ENCODE measurements at regions not wholly inside any gene's neighbourhood (a gene's known extent, or its start where the extent isn't known, plus 50 kb on each side); places are given as distances from the start of the nearest gene placed in this dataset.
"Not testable (repeated sequence)": the region's sequence is repeated elsewhere in the genome, so short reads cannot be mapped to it uniquely, and the experiment has no call there.

GRCh38 chr18:34370704-34371395 lies 146.1 kb upstream of the NOL4 start:
- in situ Hi-C loops (cut with MboI; ENCODE audit: low sequenced_read_pairs), result no loop called here
- Histone ChIP-seq H3K4me1 (no peaks in the 10 kb centered on the region), H3K4me3 (no peak overlapping the region), H3K27me3 (ENCODE audit: low read depth) (no peaks in the 10 kb centered on the region), H3K9me3 (no peaks in the 10 kb centered on the region), H3K36me3 (replicated peaks) (no peaks in the 10 kb centered on the region)
- no peak for DNase-seq (ENCODE audit: low spot score in 2 of 2)

- Histone ChIP-seq H3K9me3 (no peaks in the 10 kb centered on the region), H3K4me1 (no peaks in the 10 kb centered on the region), H3K4me3 (no peak overlapping the region), H3K27me3 (ENCODE audit: low read depth) (no peaks in the 10 kb centered on the region), H3K36me3 (replicated peaks) (no peaks in the 10 kb centered on the region)
- in situ Hi-C loops (cut with MboI; ENCODE audit: low sequenced_read_pairs), result no loop called here
- no peak for DNase-seq (ENCODE audit: low spot score in 2 of 2)
These were observed 155.6 kb upstream of the NOL4 start for GRCh38 chr18:34380326-34380725.

- Histone ChIP-seq H3K4me1 (no peaks in the 10 kb centered on the region), H3K4me3 (no peak overlapping the region), H3K36me3 (replicated peaks) (no peaks in the 10 kb centered on the region), H3K9me3 (no peaks in the 10 kb centered on the region; the same call in 1 of the 2 replicates), H3K27me3 (ENCODE audit: low read depth) (no peaks in the 10 kb centered on the region)
- no peak for DNase-seq (ENCODE audit: low spot score in 2 of 2)
- in situ Hi-C loops (cut with MboI; ENCODE audit: low sequenced_read_pairs), result no loop called here
These were observed 160.6 kb upstream of the NOL4 start for GRCh38 chr18:34385311-34385710.

GRCh38 chr18:34386803-34387202 lies 162.1 kb upstream of the NOL4 start:
- H3K36me3 ChIP-seq (replicated peaks), result no peaks in the 10 kb centered on the region
- H3K4me3 ChIP-seq, result no peak overlapping the region
- H3K27me3 ChIP-seq (ENCODE audit: low read depth), result no peaks in the 10 kb centered on the region
- no peak for DNase-seq (ENCODE audit: low spot score in 2 of 2)
- no peaks in the 10 kb centered on the region for H3K4me1 ChIP-seq
- no peaks in the 10 kb centered on the region; the same call in 1 of the 2 replicates for H3K9me3 ChIP-seq
- in situ Hi-C loops (cut with MboI; ENCODE audit: low sequenced_read_pairs), result no loop called here

- Histone ChIP-seq H3K4me1 (no peaks in the 10 kb centered on the region), H3K4me3 (no peak overlapping the region), H3K9me3 (no peaks in the 10 kb centered on the region), H3K27me3 (ENCODE audit: low read depth) (no peaks in the 10 kb centered on the region), H3K36me3 (replicated peaks) (no peaks in the 10 kb centered on the region)
- in situ Hi-C loops (cut with MboI; ENCODE audit: low sequenced_read_pairs), result no loop called here
- no peak for DNase-seq (ENCODE audit: low spot score in 2 of 2)
These were observed 172.7 kb upstream of the NOL4 start for GRCh38 chr18:34397286-34397896.

- DNase-seq (ENCODE audit: low spot score in 2 of 2), result no peak
- H3K27me3 ChIP-seq (ENCODE audit: low read depth), result no peaks in the 10 kb centered on the region
- in situ Hi-C loops (cut with MboI; ENCODE audit: low sequenced_read_pairs), result no loop called here
These were observed 175.2 kb upstream of the NOL4 start for GRCh38 chr18:34399892-34400291.

GRCh38 chr18:34400834-34401233 lies 176.1 kb upstream of the NOL4 start:
- in situ Hi-C loops (cut with MboI; ENCODE audit: low sequenced_read_pairs), result no loop called here
- Histone ChIP-seq H3K9me3 (no peaks in the 10 kb centered on the region), H3K4me3 (no peak overlapping the region), H3K4me1 (no peaks in the 10 kb centered on the region), H3K27me3 (ENCODE audit: low read depth) (no peaks in the 10 kb centered on the region), H3K36me3 (replicated peaks) (no peaks in the 10 kb centered on the region)
- no peak for DNase-seq (ENCODE audit: low spot score in 2 of 2)

More at GRCh38 chr18:34399892-34400291, 175.2 kb upstream of the NOL4 start:
- H3K4me3 ChIP-seq, result no peak overlapping the region
- H3K36me3 ChIP-seq (replicated peaks), result no peaks in the 10 kb centered on the region
- H3K4me1 ChIP-seq, result no peaks in the 10 kb centered on the region
- no peaks in the 10 kb centered on the region for H3K9me3 ChIP-seq

- in situ Hi-C loops (cut with MboI; ENCODE audit: low sequenced_read_pairs), result no loop called here
- Histone ChIP-seq H3K4me1 (no peaks in the 10 kb centered on the region), H3K9me3 (no peaks in the 10 kb centered on the region), H3K36me3 (replicated peaks) (no peaks in the 10 kb centered on the region), H3K4me3 (no peak overlapping the region), H3K27me3 (ENCODE audit: low read depth) (no peaks in the 10 kb centered on the region)
- DNase-seq (ENCODE audit: low spot score in 2 of 2), result no peak
These were observed 177.1 kb upstream of the NOL4 start for GRCh38 chr18:34401775-34402174.

- in situ Hi-C loops (cut with MboI; ENCODE audit: low sequenced_read_pairs); H3K27me3 ChIP-seq (ENCODE audit: low read depth); DNase-seq (ENCODE audit: low spot score in 2 of 2); H3K36me3 ChIP-seq (replicated peaks); H3K9me3 ChIP-seq; H3K4me1 ChIP-seq; H3K4me3 ChIP-seq: not testable (repeated sequence)
These were observed 182.8 kb upstream of the NOL4 start for GRCh38 chr18:34407471-34407870.

GRCh38 chr18:34411952-34412351 lies 187.2 kb upstream of the NOL4 start:
- H3K9me3 ChIP-seq, result no peaks in the 10 kb centered on the region
- no peaks in the 10 kb centered on the region for H3K4me1 ChIP-seq
- in situ Hi-C loops (cut with MboI; ENCODE audit: low sequenced_read_pairs), result no loop called here
- no peaks in the 10 kb centered on the region for H3K36me3 ChIP-seq (replicated peaks)
- no peaks in the 10 kb centered on the region for H3K27me3 ChIP-seq (ENCODE audit: low read depth)
- no peak overlapping the region for H3K4me3 ChIP-seq
- no peak for DNase-seq (ENCODE audit: low spot score in 2 of 2)

- no peaks in the 10 kb centered on the region for H3K9me3 ChIP-seq
- in situ Hi-C loops (cut with MboI; ENCODE audit: low sequenced_read_pairs), result no loop called here
These were observed 206.3 kb upstream of the NOL4 start for GRCh38 chr18:34431042-34431441.

GRCh38 chr18:34444622-34445021 lies 219.9 kb upstream of the NOL4 start:
- in situ Hi-C loops (cut with MboI; ENCODE audit: low sequenced_read_pairs), result no loop called here

More at GRCh38 chr18:34431042-34431441, 206.3 kb upstream of the NOL4 start:
- Histone ChIP-seq H3K4me3 (no peak overlapping the region), H3K36me3 (replicated peaks) (no peaks in the 10 kb centered on the region), H3K27me3 (ENCODE audit: low read depth) (no peaks in the 10 kb centered on the region), H3K4me1 (no peaks in the 10 kb centered on the region)
- no peak for DNase-seq (ENCODE audit: low spot score in 2 of 2)

GRCh38 chr18:34448662-34449061 lies 223.9 kb upstream of the NOL4 start:
- in situ Hi-C loops (cut with MboI; ENCODE audit: low sequenced_read_pairs), result no loop called here
- no peak for DNase-seq (ENCODE audit: low spot score in 2 of 2)
- no peaks in the 10 kb centered on the region for H3K36me3 ChIP-seq (replicated peaks)
- no peak overlapping the region for H3K4me3 ChIP-seq
- H3K4me1 ChIP-seq, result no peaks in the 10 kb centered on the region
- no peaks in the 10 kb centered on the region for H3K27me3 ChIP-seq (ENCODE audit: low read depth)
- H3K9me3 ChIP-seq, result no peaks in the 10 kb centered on the region

More at GRCh38 chr18:34444622-34445021, 219.9 kb upstream of the NOL4 start:
- no peaks in the 10 kb centered on the region for H3K27me3 ChIP-seq (ENCODE audit: low read depth)
- no peaks in the 10 kb centered on the region for H3K36me3 ChIP-seq (replicated peaks)
- H3K4me3 ChIP-seq, result no peak overlapping the region
- H3K4me1 ChIP-seq, result no peaks in the 10 kb centered on the region
- DNase-seq (ENCODE audit: low spot score in 2 of 2), result no peak
- no peaks in the 10 kb centered on the region for H3K9me3 ChIP-seq

- no peaks in the 10 kb centered on the region for H3K27me3 ChIP-seq (ENCODE audit: low read depth)
- in situ Hi-C loops (cut with MboI; ENCODE audit: low sequenced_read_pairs), result no loop called here
- DNase-seq (ENCODE audit: low spot score in 2 of 2), result no peak
These were observed 233.0 kb upstream of the NOL4 start for GRCh38 chr18:34457761-34458160.

More at GRCh38 chr18:34457761-34458160, 233.0 kb upstream of the NOL4 start:
- Histone ChIP-seq H3K4me3 (no peak overlapping the region), H3K36me3 (replicated peaks) (no peaks in the 10 kb centered on the region), H3K4me1 (no peaks in the 10 kb centered on the region), H3K9me3 (no peaks in the 10 kb centered on the region)

All from HAP-1 (cell line).